GM19452 (cell line): ENCODE measurements at regions not wholly inside any gene's neighbourhood (a gene's known extent, or its start where the extent isn't known, plus 50 kb on each side); places are given as distances from the start of the nearest gene placed in this dataset.

ENCODE experiments used
- ATAC-seq: cut with Tn5 transposase; IDR thresholded peaks from one replicate; pipeline ENCODE4 v1.9.1; 2021; ENCODE audit not compliant: unreplicated experiment

- no peak for ATAC-seq
Observed at GRCh38 chr12:116381240-116381743, 103.8 kb upstream of the MED13L start.

- ATAC-seq = no peak
Observed at GRCh38 chr12:116381744-116382685, 104.5 kb upstream of the MED13L start.

GRCh38 chr12:116382686-116383530, 105.4 kb upstream of the MED13L start:
- ATAC-seq = no peak

GRCh38 chr12:116384175-116384574, 106.7 kb upstream of the MED13L start:
- no peak for ATAC-seq

- ATAC-seq = no peak
Observed at GRCh38 chr12:116384691-116385485, 107.4 kb upstream of the MED13L start.

GRCh38 chr12:116385486-116386217, 108.2 kb upstream of the MED13L start:
- ATAC-seq = no peak

- no peak for ATAC-seq
Observed at GRCh38 chr12:116389326-116389725, 111.8 kb upstream of the MED13L start.

- ATAC-seq = no peak
Observed at GRCh38 chr12:116389990-116390389, 112.5 kb upstream of the MED13L start.

- no peak for ATAC-seq
Observed at GRCh38 chr12:116390401-116391335, 113.2 kb upstream of the MED13L start.

- ATAC-seq = no peak
Observed at GRCh38 chr12:116391501-116391900, 114.0 kb upstream of the MED13L start.

- no peak for ATAC-seq
Observed at GRCh38 chr12:116392061-116392460, 114.6 kb upstream of the MED13L start.

GRCh38 chr12:116393255-116393654, 115.8 kb upstream of the MED13L start:
- no peak for ATAC-seq

GRCh38 chr12:116393859-116394650, 116.6 kb upstream of the MED13L start:
- no peak for ATAC-seq

- ATAC-seq = no peak
Observed at GRCh38 chr12:116395396-116395795, 117.9 kb upstream of the MED13L start.

GRCh38 chr12:116397148-116397547, 119.7 kb upstream of the MED13L start:
- no peak for ATAC-seq

GRCh38 chr12:116398193-116398592, 120.7 kb upstream of the MED13L start:
- no peak for ATAC-seq

GRCh38 chr12:116399055-116399454, 121.6 kb upstream of the MED13L start:
- no peak for ATAC-seq

- ATAC-seq = no peak
Observed at GRCh38 chr12:116400636-116401372, 123.3 kb upstream of the MED13L start.
